HEK293T (cell line): ENCODE measurements at regions not wholly inside any gene's neighbourhood (a gene's known extent, or its start where the extent isn't known, plus 50 kb on each side); places are given as distances from the start of the nearest gene placed in this dataset.

ENCODE experiments used
- CTCF ChIA-PET: fragments of 350-600 bp; formaldehyde crosslinking; extraction: SDS; loops from one replicate; lab custom pipeline; 2021; ENCODE audit warnings: antibody characterized with exemption, inconsistent platforms; lab: Yijun Ruan, JAX
- POLR2A ChIA-PET: fragments of 350-600 bp; formaldehyde crosslinking; extraction: SDS; loops from one replicate; lab custom pipeline; 2020; ENCODE audit warnings: antibody characterized with exemption, inconsistent platforms; lab: Yijun Ruan, JAX
- DNase-seq: peaks from one replicate; pipeline ENCODE4 v3.0.0; 2012; ENCODE audit warnings: mixed read lengths; ENCODE audit errors: extremely low spot score
- ARNT ChIP-seq: fragments of 450-650 bp; IDR thresholded peaks from 2 replicates; pipeline ENCODE4 v1.6.1; 2017; ENCODE audit warnings: mild to moderate bottlenecking
- BHLHE40 ChIP-seq: fragments of 450-650 bp; IDR thresholded peaks from 2 replicates; pipeline ENCODE4 v1.6.1; 2016; ENCODE audit warnings: mild to moderate bottlenecking, moderate library complexity, borderline replicate concordance
- CTBP1 ChIP-seq: fragments of 450-650 bp; IDR thresholded peaks from 2 replicates; pipeline ENCODE4 v1.6.1; 2016; ENCODE audit warnings: borderline replicate concordance
- ELF4 ChIP-seq: fragments of 450-650 bp; IDR thresholded peaks from 2 replicates; pipeline ENCODE4 v1.6.1; 2017; ENCODE audit warnings: antibody characterized with exemption
- FOXA1 ChIP-seq: fragments of 450-650 bp; IDR thresholded peaks from 2 replicates; pipeline ENCODE4 v1.6.1; 2016; ENCODE audit warnings: mild to moderate bottlenecking
- FOXK2 ChIP-seq: fragments of 450-650 bp; IDR thresholded peaks from 2 replicates; pipeline ENCODE4 v1.6.1; 2016; ENCODE audit warnings: mild to moderate bottlenecking
- FOXM1 ChIP-seq: fragments of 450-650 bp; IDR thresholded peaks from 2 replicates; pipeline ENCODE4 v1.6.1; 2017; ENCODE audit warnings: mild to moderate bottlenecking, borderline replicate concordance
- HDGF ChIP-seq: fragments of 450-650 bp; IDR thresholded peaks from 2 replicates; pipeline ENCODE4 v1.6.1; 2017; ENCODE audit warnings: antibody characterized with exemption, borderline replicate concordance
- L3MBTL2 ChIP-seq: fragments of 450-650 bp; conservative IDR thresholded peaks from 2 replicates; pipeline ENCODE4 v1.6.1; 2016; ENCODE audit warnings: mild to moderate bottlenecking
- LEF1 ChIP-seq: fragments of 450-650 bp; IDR thresholded peaks from 2 replicates; pipeline ENCODE4 v1.6.1; 2017; ENCODE audit warnings: mild to moderate bottlenecking, borderline replicate concordance
- NFRKB ChIP-seq: fragments of 450-650 bp; IDR thresholded peaks from 2 replicates; pipeline ENCODE4 v1.6.1; 2016; ENCODE audit warnings: mild to moderate bottlenecking, moderate library complexity
- PKNOX1 ChIP-seq: fragments of 450-650 bp; IDR thresholded peaks from 2 replicates; pipeline ENCODE4 v1.6.1; 2016
- SP1 ChIP-seq: fragments of 450-650 bp; IDR thresholded peaks from 2 replicates; pipeline ENCODE4 v1.6.1; 2017
- SUZ12 ChIP-seq: fragments of 450-650 bp; IDR thresholded peaks from 2 replicates; pipeline ENCODE4 v1.6.1; 2016; ENCODE audit warnings: mild to moderate bottlenecking
- TARDBP ChIP-seq: fragments of 450-650 bp; IDR thresholded peaks from 2 replicates; pipeline ENCODE4 v1.6.1; 2016
- ZNF384 ChIP-seq: fragments of 450-650 bp; IDR thresholded peaks from 2 replicates; pipeline ENCODE4 v1.6.1; 2016

- no peak for DNase-seq
- TF ChIP-seq LEF1, result no peak
- TF ChIP-seq L3MBTL2, result no peak
- no peak for TF ChIP-seq ARNT
- no peak for TF ChIP-seq FOXA1
- TF ChIP-seq ELF4, result no peak
- no peak for TF ChIP-seq ZNF384
- TF ChIP-seq BHLHE40, result no peak
- no peak for TF ChIP-seq HDGF
- no peak for TF ChIP-seq NFRKB
- ChIA-PET POLR2A (no interaction called here), CTCF (no interaction called here)
Measured at GRCh38 chr18:65279668-65280305, 471.0 kb upstream of the CDH7 start.

GRCh38 chr18:65278939-65279667 lies 471.7 kb upstream of the CDH7 start:
- CTCF ChIA-PET, result no interaction called here
- no peak for DNase-seq
- POLR2A ChIA-PET, result no interaction called here
- no peak for TF ChIP-seq ZNF384
- no peak for TF ChIP-seq TARDBP
- TF ChIP-seq FOXK2, result no peak

- ChIA-PET CTCF (no interaction called here), POLR2A (no interaction called here)
- TF ChIP-seq FOXA1 (no peak), LEF1 (no peak), FOXK2 (no peak), BHLHE40 (no peak), TARDBP (no peak), NFRKB (no peak), ZNF384 (no peak), PKNOX1 (no peak), ARNT (no peak), FOXM1 (no peak), L3MBTL2 (no peak), HDGF (no peak), SUZ12 (no peak), SP1 (no peak)
- DNase-seq, result no peak
Measured at GRCh38 chr18:65269375-65269774, 481.4 kb upstream of the CDH7 start.

- CTCF ChIA-PET, result no interaction called here
- TF ChIP-seq HDGF, result no peak
- TF ChIP-seq BHLHE40, result no peak
- TF ChIP-seq ELF4, result no peak
- no peak for TF ChIP-seq NFRKB
- TF ChIP-seq CTBP1, result no peak
- TF ChIP-seq SP1, result no peak
- TF ChIP-seq FOXA1, result no peak
- TF ChIP-seq TARDBP, result no peak
- no peak for TF ChIP-seq SUZ12
- no peak for TF ChIP-seq PKNOX1
- no peak for TF ChIP-seq FOXM1
- no peak for TF ChIP-seq L3MBTL2
- TF ChIP-seq LEF1, result no peak
- DNase-seq, result no peak
- POLR2A ChIA-PET, result no interaction called here
Measured at GRCh38 chr18:65265761-65266160, 485.1 kb upstream of the CDH7 start.

- ChIA-PET POLR2A (no interaction called here), CTCF (no interaction called here)
Measured at GRCh38 chr18:65260030-65260429, 490.8 kb upstream of the CDH7 start.

GRCh38 chr18:65259403-65259802 lies 491.4 kb upstream of the CDH7 start:
- CTCF ChIA-PET, result no interaction called here
- TF ChIP-seq PKNOX1 (no peak), LEF1 (no peak), BHLHE40 (no peak), SP1 (no peak), HDGF (no peak), FOXM1 (no peak), CTBP1 (no peak), TARDBP (no peak), FOXA1 (no peak), NFRKB (no peak), ZNF384 (no peak), ELF4 (no peak), FOXK2 (no peak), SUZ12 (no peak)
- DNase-seq, result no peak
- POLR2A ChIA-PET, result no interaction called here

More at GRCh38 chr18:65260030-65260429, 490.8 kb upstream of the CDH7 start:
- DNase-seq, result no peak
- TF ChIP-seq L3MBTL2 (no peak), ZNF384 (no peak), TARDBP (no peak)
